ENCODE measurements at regions not wholly inside any gene's neighbourhood (a gene's known extent, or its start where the extent isn't known, plus 50 kb on each side); places are given as distances from the start of the nearest gene placed in this dataset.

DNA sequence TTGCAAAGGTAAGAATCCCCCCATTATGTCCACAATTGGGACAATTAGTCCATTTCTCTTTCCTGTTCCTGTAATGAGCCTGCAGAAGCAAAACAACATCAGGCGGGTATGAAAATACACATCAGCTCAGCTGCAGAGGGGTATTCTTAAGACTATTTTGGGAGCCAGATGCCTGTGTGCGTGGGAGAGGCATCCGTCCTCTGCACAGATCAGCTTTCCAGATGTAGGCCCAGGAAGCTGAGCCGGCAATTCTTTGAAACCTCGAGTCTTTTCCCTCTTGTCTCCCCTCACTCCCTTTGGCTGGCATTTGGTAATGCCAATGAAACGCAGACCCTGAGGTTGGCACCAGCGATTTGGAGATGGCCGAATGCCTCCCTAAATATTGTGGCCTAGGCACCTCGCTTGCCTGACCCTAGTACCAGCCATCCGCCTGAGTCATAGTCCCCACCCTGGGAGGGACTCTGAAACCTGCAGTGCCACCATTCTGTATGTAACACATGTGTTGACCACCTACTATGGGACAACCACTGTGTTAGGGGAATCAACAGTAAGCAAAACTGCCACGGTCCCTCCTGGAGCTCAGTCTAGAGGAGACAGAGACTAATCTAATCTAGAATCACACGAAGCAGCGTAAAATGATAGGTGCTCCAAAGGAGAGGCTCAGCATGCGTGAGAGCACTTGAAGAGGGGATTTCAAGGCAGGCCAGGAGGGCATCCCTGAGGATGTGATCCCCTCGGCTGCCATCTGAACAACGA lies 603.0 kb downstream of the MATN1 start:
- Mint-ChIP-seq H3K9me3 (no peaks in the 10 kb centered on the region), H3K27ac (ENCODE audit: low read depth) (no peak overlapping the region), H3K27me3 (peaks cover 24% of the 10 kb centered on the region), H3K4me3 (no peak overlapping the region), H3K4me1 (no peaks in the 10 kb centered on the region), H3K36me3 (ENCODE audit: insufficient read depth) (no peaks in the 10 kb centered on the region)
- no peak for DNase-seq (ENCODE audit: low spot score in 2 of 2)
- no peak for ATAC-seq (replicated peaks; ENCODE audit: extremely low read depth, poor library complexity, severe bottlenecking)

DNA sequence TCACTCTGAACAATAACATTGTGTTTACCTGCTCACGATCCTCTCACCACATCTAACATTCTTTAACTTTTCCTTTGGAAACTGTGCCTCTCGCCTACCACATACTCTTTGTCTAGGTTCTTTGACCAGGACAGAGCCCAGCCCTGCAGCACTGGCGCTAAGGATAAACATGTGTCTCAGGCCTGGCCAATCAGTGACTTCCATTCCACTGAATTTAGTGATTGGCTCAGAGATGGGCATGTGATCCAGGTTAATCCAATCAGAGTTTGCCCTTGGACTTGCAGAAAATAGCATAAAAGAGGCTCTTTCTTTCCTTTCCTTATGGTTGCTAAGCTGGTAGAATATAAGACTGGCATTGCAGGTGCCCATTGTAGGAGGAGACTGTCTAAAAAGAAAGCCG lies 605.7 kb downstream of the MATN1 start:
- H3K4me3 Mint-ChIP-seq, result no peak overlapping the region
- H3K27me3 Mint-ChIP-seq, result peaks cover 39% of the 10 kb centered on the region
- no peak for DNase-seq (ENCODE audit: low spot score in 2 of 2)
- H3K36me3 Mint-ChIP-seq (ENCODE audit: insufficient read depth), result no peaks in the 10 kb centered on the region
- H3K9me3 Mint-ChIP-seq, result no peaks in the 10 kb centered on the region
- ATAC-seq (replicated peaks; ENCODE audit: extremely low read depth, poor library complexity, severe bottlenecking), result no peak
- H3K27ac Mint-ChIP-seq (ENCODE audit: low read depth), result no peak overlapping the region
- no peaks in the 10 kb centered on the region for H3K4me1 Mint-ChIP-seq

DNA sequence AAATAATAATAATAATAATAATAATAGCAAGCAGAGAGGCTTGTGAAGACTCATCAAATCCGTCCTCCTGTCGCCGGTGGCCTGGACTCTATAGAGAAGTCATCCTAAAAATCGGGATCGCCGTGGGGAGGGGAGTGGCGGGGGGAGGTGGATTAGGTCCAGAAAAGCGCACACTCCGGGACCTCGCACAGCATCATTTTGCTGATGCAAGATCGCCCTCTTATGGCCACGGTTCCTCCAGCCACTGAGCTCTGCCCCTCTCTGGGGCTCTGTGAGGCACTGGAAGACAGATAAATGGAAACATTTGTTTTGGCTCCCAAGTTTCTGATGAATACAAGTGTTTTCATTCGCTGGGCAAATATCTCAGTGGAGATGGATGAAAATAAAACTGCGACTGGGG lies 612.0 kb downstream of the MATN1 start:
- ATAC-seq (replicated peaks; ENCODE audit: extremely low read depth, poor library complexity, severe bottlenecking), result no peak
- H3K27me3 Mint-ChIP-seq, result peaks cover 75% of the 10 kb centered on the region

DNA sequence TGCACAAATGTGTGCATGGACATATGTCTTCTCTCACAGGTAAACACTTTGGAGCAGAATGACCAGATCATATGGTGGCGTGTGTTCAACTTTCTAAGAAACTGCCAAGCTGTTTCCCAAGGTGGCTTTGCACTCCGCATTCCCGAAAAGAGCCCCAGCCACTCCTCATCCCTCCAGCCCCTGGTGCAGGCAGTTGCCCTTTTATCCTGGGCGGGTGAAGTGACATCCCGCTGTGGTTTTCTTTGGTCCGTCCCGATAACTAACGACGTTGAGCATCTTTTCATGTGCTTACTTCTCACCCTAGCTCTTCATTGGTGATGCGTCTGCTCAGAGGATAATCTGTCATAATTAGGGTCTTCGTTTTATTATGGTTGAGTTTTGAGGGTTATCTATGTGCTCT lies 612.5 kb downstream of the MATN1 start:
- ATAC-seq (replicated peaks; ENCODE audit: extremely low read depth, poor library complexity, severe bottlenecking), result no peak
- Mint-ChIP-seq H3K9me3 (no peaks in the 10 kb centered on the region), H3K4me3 (no peak overlapping the region), H3K4me1 (no peaks in the 10 kb centered on the region), H3K27me3 (peaks cover 70% of the 10 kb centered on the region), H3K27ac (ENCODE audit: low read depth) (no peak overlapping the region), H3K36me3 (ENCODE audit: insufficient read depth) (peaks cover 1% of the 10 kb centered on the region)
- DNase-seq (ENCODE audit: low spot score in 2 of 2), result no peak

More for the DNA sequence above, 612.0 kb downstream of the MATN1 start:
- H3K9me3 Mint-ChIP-seq, result no peaks in the 10 kb centered on the region
- no peaks in the 10 kb centered on the region for H3K4me1 Mint-ChIP-seq
- no peak overlapping the region for H3K27ac Mint-ChIP-seq (ENCODE audit: low read depth)
- no peak overlapping the region for H3K4me3 Mint-ChIP-seq
- no peak for DNase-seq (ENCODE audit: low spot score in 2 of 2)
- peaks cover 1% of the 10 kb centered on the region for H3K36me3 Mint-ChIP-seq (ENCODE audit: insufficient read depth)

DNA sequence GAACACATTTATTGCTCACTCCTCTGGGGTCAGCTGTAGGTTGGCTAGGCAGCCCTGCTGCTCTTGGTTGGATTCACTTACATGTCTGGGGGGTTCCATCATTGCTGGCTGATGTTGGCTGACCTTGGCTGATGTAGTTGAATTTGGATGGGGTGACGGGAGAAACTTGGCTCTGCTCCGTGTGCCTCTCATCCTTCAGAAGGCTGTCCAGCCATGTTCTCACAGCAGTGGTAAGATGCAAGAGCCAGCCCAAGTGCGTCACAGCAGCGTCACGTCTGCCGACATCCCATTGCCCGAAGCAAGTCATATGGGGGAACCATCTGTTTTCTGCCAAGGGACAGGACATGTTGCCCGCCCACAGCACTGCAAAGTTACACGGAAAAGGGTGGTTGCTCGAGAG lies 613.5 kb downstream of the MATN1 start:
- ATAC-seq (replicated peaks; ENCODE audit: extremely low read depth, poor library complexity, severe bottlenecking), result no peak
- Mint-ChIP-seq H3K36me3 (ENCODE audit: insufficient read depth) (peaks cover 1% of the 10 kb centered on the region), H3K9me3 (no peaks in the 10 kb centered on the region)

DNA sequence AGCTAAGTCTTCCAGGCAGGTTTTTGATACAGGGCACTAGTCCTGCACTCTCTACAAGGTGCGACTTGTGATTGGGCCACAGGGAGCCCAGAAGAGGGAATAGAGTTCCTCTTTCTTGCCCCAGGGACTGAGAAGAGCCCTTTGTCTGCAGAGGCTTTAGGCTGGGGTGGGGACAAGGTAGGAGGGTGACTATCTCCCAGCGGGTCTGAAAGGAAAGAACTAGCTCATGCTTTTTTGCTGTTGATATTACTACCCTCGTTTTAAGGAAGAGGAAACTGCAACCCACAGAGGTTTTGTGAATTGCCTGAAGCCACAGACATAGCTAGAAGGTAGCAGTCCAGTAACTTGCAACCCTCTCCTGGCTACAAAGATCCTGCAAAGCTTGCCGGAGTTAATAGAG lies 615.2 kb downstream of the MATN1 start:
- peaks cover 74% of the 10 kb centered on the region for H3K27me3 Mint-ChIP-seq
- ATAC-seq (replicated peaks; ENCODE audit: extremely low read depth, poor library complexity, severe bottlenecking) (no peak), DNase-seq (ENCODE audit: low spot score in 2 of 2) (no peak)
- H3K36me3 Mint-ChIP-seq (ENCODE audit: insufficient read depth), result peaks cover 1% of the 10 kb centered on the region
- H3K9me3 Mint-ChIP-seq, result no peaks in the 10 kb centered on the region
- H3K27ac Mint-ChIP-seq (ENCODE audit: low read depth), result no peak overlapping the region
- no peaks in the 10 kb centered on the region for H3K4me1 Mint-ChIP-seq
- H3K4me3 Mint-ChIP-seq, result no peak overlapping the region

More for the DNA sequence above, 613.5 kb downstream of the MATN1 start:
- Mint-ChIP-seq H3K27ac (ENCODE audit: low read depth) (no peak overlapping the region), H3K4me1 (no peaks in the 10 kb centered on the region), H3K27me3 (peaks cover 77% of the 10 kb centered on the region), H3K4me3 (no peak overlapping the region)
- DNase-seq (ENCODE audit: low spot score in 2 of 2), result no peak

DNA sequence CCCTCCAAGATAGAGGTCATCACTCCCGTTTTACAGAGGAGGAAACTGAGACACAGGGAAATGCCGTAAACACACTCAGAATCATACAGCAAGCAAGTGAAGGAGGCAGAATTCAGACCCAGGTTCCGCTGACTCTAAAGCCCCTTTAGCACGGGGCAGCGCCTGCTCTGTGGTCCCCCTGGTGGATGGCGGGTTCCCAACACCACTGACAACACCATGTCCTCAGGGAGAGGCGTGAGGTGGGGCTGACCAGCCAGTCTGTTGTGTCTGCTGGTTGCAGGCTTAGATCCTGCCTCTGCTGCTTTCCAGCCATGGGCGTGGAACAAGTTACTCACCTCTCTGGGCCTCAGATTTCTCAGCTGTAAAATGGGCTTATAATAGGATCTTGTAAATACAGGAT lies 617.3 kb downstream of the MATN1 start:
- H3K4me1 Mint-ChIP-seq, result no peaks in the 10 kb centered on the region
- H3K9me3 Mint-ChIP-seq, result no peaks in the 10 kb centered on the region
- H3K27ac Mint-ChIP-seq (ENCODE audit: low read depth), result no peak overlapping the region
- H3K27me3 Mint-ChIP-seq, result peaks cover 61% of the 10 kb centered on the region
- H3K36me3 Mint-ChIP-seq (ENCODE audit: insufficient read depth), result peaks cover 1% of the 10 kb centered on the region
- DNase-seq (ENCODE audit: low spot score in 2 of 2) (no peak), ATAC-seq (replicated peaks; ENCODE audit: extremely low read depth, poor library complexity, severe bottlenecking) (no peak)
- H3K4me3 Mint-ChIP-seq, result no peak overlapping the region

DNA sequence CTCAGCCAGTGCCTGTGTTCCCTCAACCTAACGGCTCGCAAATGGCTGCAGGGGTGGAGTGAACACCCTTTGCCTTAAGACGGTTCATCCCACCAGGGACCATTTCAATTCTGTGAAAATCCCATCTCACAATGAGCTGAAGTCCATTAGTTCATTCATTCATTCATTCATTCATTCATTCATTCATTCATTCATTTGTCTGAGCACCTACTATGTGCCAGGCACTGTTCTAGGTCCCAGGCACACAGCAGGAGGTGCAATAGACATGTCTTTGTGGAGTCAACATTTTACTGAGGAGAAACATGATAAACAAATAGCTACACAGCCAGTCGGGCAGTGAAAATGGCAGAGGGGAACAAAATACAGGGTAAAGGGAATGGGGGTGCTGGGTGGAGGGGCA lies 618.8 kb downstream of the MATN1 start:
- no peaks in the 10 kb centered on the region for H3K4me1 Mint-ChIP-seq
- H3K36me3 Mint-ChIP-seq (ENCODE audit: insufficient read depth), result peaks cover 1% of the 10 kb centered on the region
- no peak for DNase-seq (ENCODE audit: low spot score in 2 of 2)
- no peak overlapping the region for H3K4me3 Mint-ChIP-seq
- ATAC-seq (replicated peaks; ENCODE audit: extremely low read depth, poor library complexity, severe bottlenecking), result no peak
- H3K27me3 Mint-ChIP-seq, result peaks cover 65% of the 10 kb centered on the region
- no peaks in the 10 kb centered on the region for H3K9me3 Mint-ChIP-seq
- no peak overlapping the region for H3K27ac Mint-ChIP-seq (ENCODE audit: low read depth)

DNA sequence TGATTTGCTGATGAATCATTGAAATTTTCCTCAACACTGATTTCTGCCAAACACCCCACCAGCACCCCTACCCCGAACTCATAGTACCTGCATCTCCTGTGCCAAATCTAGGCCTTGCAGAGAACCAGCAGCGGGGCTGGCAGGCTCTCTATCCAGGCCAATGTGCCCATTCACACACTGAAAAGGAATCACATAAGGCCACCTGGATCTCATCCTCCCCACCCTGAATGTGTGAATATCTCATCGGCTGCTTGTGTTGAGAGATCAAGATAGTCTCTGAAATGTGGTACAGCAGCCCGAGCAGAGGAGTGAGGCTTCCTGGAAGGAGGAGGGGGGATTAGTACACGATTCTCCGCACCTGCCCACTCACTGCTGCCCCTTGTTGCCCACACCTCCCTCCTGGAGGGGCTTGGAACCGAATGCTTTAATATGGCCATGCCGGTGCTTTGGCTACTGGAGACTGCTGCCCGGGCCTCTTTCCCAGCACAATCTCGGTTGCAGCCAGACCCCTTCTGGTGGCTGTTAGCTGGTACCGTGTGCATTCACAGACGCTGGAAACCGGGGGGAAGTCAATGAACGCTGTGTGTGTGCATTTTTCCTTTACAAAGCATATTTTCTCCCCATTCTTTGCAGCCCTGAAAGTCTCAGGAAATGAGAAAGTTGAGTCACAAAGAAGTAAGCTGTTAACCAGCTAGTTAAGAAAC lies 619.5 kb downstream of the MATN1 start:
- no peak overlapping the region for H3K27ac Mint-ChIP-seq (ENCODE audit: low read depth)
- peaks cover 1% of the 10 kb centered on the region for H3K36me3 Mint-ChIP-seq (ENCODE audit: insufficient read depth)
- no peaks in the 10 kb centered on the region for H3K4me1 Mint-ChIP-seq
- peaks cover 58% of the 10 kb centered on the region for H3K27me3 Mint-ChIP-seq
- no peak for DNase-seq (ENCODE audit: low spot score in 2 of 2)
- H3K9me3 Mint-ChIP-seq, result no peaks in the 10 kb centered on the region
- H3K4me3 Mint-ChIP-seq, result no peak overlapping the region
- no peak for ATAC-seq (replicated peaks; ENCODE audit: extremely low read depth, poor library complexity, severe bottlenecking)

DNA sequence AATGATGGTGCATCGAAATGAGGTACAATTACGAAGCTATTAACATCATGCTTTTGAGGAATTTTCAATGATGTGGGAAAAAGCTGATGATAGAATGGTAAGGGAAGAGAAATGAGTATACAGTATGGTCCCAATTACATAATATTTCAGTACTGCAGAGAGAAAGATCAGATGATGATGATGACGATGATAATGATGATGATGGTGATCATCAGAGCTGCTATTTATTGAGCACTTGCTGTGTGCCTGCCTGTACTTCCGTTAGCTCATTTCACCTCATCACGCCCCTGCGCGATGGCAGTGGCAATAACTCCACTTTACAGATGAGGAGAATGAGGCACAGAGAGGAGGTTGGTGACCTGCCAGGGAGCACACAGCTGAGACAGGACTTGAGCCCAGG lies 620.8 kb downstream of the MATN1 start:
- no peak for DNase-seq (ENCODE audit: low spot score in 2 of 2)
- H3K4me3 Mint-ChIP-seq, result no peak overlapping the region
- no peak for ATAC-seq (replicated peaks; ENCODE audit: extremely low read depth, poor library complexity, severe bottlenecking)
- H3K27ac Mint-ChIP-seq (ENCODE audit: low read depth), result no peak overlapping the region
- peaks cover 1% of the 10 kb centered on the region for H3K36me3 Mint-ChIP-seq (ENCODE audit: insufficient read depth)
- peaks cover 46% of the 10 kb centered on the region for H3K27me3 Mint-ChIP-seq
- H3K4me1 Mint-ChIP-seq, result no peaks in the 10 kb centered on the region
- H3K9me3 Mint-ChIP-seq, result no peaks in the 10 kb centered on the region

DNA sequence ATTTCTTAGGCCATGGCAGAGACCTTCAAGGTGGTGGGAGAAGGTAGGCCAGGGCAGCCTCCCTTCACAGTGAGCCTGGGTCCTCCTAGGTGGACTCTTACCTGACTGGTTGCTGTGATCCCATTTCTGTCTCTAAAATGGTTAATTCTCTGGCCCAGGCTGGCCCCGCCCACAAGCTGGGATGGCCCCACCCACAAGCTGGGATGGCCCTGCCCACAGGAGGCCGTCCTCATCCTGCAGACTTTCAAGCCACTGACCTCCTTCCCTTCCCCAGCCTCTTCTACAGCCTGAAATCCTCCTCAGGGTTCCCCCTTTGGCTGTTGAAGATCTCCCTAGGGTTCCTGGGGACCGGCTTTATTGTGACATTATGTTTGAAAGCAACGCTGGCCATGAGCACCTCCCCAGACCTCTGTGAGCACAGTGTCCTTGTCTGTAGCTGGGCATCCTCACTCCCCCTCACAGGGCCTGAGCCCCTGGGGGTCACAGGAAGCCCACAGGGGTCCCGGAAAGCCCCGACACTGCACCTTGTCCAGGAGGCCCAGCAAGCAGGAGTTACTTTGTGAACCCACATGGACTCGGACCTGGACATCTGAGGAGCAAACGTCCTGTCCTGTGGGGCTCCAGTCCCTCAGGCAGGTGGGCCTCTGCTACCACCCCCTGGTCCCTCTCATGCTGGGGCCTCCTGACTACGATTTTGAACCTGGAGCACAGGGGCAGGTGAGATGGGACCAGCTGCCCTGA lies 621.7 kb downstream of the MATN1 start:
- Mint-ChIP-seq H3K36me3 (ENCODE audit: insufficient read depth) (peaks cover under 1% of the 10 kb centered on the region), H3K9me3 (no peaks in the 10 kb centered on the region), H3K4me3 (no peak overlapping the region), H3K27ac (ENCODE audit: low read depth) (no peak overlapping the region), H3K27me3 (peaks cover 36% of the 10 kb centered on the region), H3K4me1 (no peaks in the 10 kb centered on the region)
- DNase-seq (ENCODE audit: low spot score in 2 of 2), result no peak
- ATAC-seq (replicated peaks; ENCODE audit: extremely low read depth, poor library complexity, severe bottlenecking), result no peak

DNA sequence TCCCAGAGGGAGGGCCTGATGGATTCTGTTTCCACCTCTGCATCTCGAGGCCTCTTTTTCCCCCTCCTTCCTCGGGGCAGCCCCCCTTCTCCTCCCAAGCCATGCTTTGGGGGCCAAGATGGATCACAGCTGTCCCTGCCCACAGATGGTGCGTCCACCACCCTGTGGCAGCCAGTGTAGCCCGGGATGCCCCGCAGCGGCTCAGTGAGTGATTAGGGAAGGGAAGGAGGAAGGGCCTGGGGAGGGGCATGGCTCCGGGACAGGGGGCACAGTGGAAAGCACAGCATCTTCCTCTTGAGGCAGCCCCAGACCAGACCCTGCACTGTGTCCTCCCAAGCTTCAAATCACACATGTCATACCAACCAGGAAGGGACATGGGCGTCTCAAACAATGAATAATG lies 622.4 kb downstream of the MATN1 start:
- Mint-ChIP-seq H3K36me3 (ENCODE audit: insufficient read depth) (no peaks in the 10 kb centered on the region), H3K4me1 (no peaks in the 10 kb centered on the region), H3K9me3 (no peaks in the 10 kb centered on the region), H3K27ac (ENCODE audit: low read depth) (no peak overlapping the region), H3K4me3 (no peak overlapping the region), H3K27me3 (peaks cover 36% of the 10 kb centered on the region)
- DNase-seq (ENCODE audit: low spot score in 2 of 2), result no peak
- no peak for ATAC-seq (replicated peaks; ENCODE audit: extremely low read depth, poor library complexity, severe bottlenecking)

DNA sequence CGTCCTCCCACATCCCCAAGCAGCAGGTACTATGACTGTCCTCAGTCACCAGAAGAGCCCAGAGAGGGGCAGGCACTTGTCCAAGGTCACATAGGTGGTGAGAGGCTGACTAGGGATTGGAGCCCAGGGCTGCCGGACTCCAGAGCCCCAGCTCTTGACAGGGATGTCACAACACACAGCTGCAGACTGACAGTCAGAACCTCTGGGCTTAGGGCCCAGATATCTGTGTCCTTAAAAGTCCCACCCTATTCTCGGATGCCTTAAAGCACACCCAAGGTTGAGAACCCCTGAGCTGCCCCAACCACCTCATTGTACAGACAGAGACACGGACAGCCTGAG lies 622.9 kb downstream of the MATN1 start:
- no peaks in the 10 kb centered on the region for H3K9me3 Mint-ChIP-seq
- H3K4me3 Mint-ChIP-seq, result no peak overlapping the region
- no peak overlapping the region for H3K27ac Mint-ChIP-seq (ENCODE audit: low read depth)
- H3K27me3 Mint-ChIP-seq, result peaks cover 33% of the 10 kb centered on the region
- no peaks in the 10 kb centered on the region for H3K36me3 Mint-ChIP-seq (ENCODE audit: insufficient read depth)
- no peak for DNase-seq (ENCODE audit: low spot score in 2 of 2)
- no peaks in the 10 kb centered on the region for H3K4me1 Mint-ChIP-seq
- ATAC-seq (replicated peaks; ENCODE audit: extremely low read depth, poor library complexity, severe bottlenecking), result no peak
